Naive thymus-derived CD4-positive, alpha-beta T cell (primary cell): ENCODE measurements at regions not wholly inside any gene's neighbourhood (a gene's known extent, or its start where the extent isn't known, plus 50 kb on each side); places are given as distances from the start of the nearest gene placed in this dataset.

Experiments
- ATAC-seq: fragments of 150-1000 bp; cut with Tn5 transposase; 2 replicates; pipeline ENCODE4 v1.10.0; 2021; ENCODE audit warnings: mild to moderate bottlenecking, moderate library complexity
- CTCF ChIA-PET: fragments of 350-600 bp; sonication (Branson Sonifier 250); formaldehyde crosslinking; loops from one replicate; lab custom pipeline; 2021; ENCODE audit warnings: antibody characterized with exemption; lab: Charles Lee
- POLR2A ChIA-PET: fragments of 350-600 bp; sonication (Branson Sonifier 250); formaldehyde crosslinking; loops from one replicate; lab custom pipeline; 2021; ENCODE audit warnings: antibody characterized with exemption, inconsistent platforms; lab: Charles Lee
- DNase-seq, 9 donors: peaks; one replicate each; pipeline versions ENCODE4 v3.0.0 to v3.0.0-alpha.2; 2020 to 2022; ENCODE audit warnings: mixed read lengths in 1 of 9
- H3K27ac ChIP-seq: one replicate; pipeline ENCODE4 v1.7.0; 2013; ENCODE audit warnings: mild to moderate bottlenecking, low read depth, low read length, moderate library complexity
- H3K27me3 ChIP-seq, 2 donors: one replicate each; pipeline ENCODE4 v1.7.0; 2013; ENCODE audit warnings: low read length in 2 of 2, mild to moderate bottlenecking in 2 of 2, moderate library complexity in 2 of 2; ENCODE audit not compliant: control insufficient read depth in 2 of 2, insufficient read depth in 2 of 2
- H3K36me3 ChIP-seq, 3 experiments: 1 replicate in 2 of 3; 2 replicates in 1 of 3; pipeline ENCODE4 v1.7.0; 2013; ENCODE audit warnings: low read length in 3 of 3, mild to moderate bottlenecking in 3 of 3, moderate library complexity in 1 of 3; ENCODE audit not compliant: insufficient read depth in 3 of 3, control insufficient read depth in 2 of 3
- H3K4me1 ChIP-seq, 2 donors: one replicate each; pipeline ENCODE4 v1.7.0; 2013; ENCODE audit warnings: low read length in 2 of 2, mild to moderate bottlenecking in 2 of 2, moderate library complexity in 1 of 2; ENCODE audit not compliant: control insufficient read depth in 2 of 2, insufficient read depth in 2 of 2
- H3K4me3 ChIP-seq: 2 replicates; pipeline ENCODE4 v1.7.0; 2013; ENCODE audit warnings: mild to moderate bottlenecking, low read length
- H3K9me3 ChIP-seq, 3 experiments: 1 replicate in 2 of 3; 2 replicates in 1 of 3; pipeline ENCODE4 v1.7.0; 2013; ENCODE audit warnings: low read length in 3 of 3; ENCODE audit not compliant: control insufficient read depth in 2 of 3
- H3K27ac Mint-ChIP-seq, 9 donors: one replicate each; pipeline ENCODE4 v1.8.0; 2020 to 2022; ENCODE audit warnings: mixed read lengths in 9 of 9, mild to moderate bottlenecking in 8 of 9, moderate library complexity in 5 of 9, inconsistent platforms in 2 of 9
- H3K27me3 Mint-ChIP-seq, 5 donors: one replicate each; pipeline ENCODE4 v1.8.0; 2021 to 2022; ENCODE audit warnings: mixed read lengths in 5 of 5, mild to moderate bottlenecking in 1 of 5
- H3K36me3 Mint-ChIP-seq, 5 donors: one replicate each; pipeline ENCODE4 v1.8.0; 2020 to 2022; ENCODE audit warnings: mixed read lengths in 5 of 5, mild to moderate bottlenecking in 3 of 5, inconsistent platforms in 1 of 5
- H3K4me1 Mint-ChIP-seq, 7 donors: one replicate each; pipeline ENCODE4 v1.8.0; 2020 to 2022; ENCODE audit warnings: mixed read lengths in 7 of 7, mild to moderate bottlenecking in 3 of 7, inconsistent platforms in 1 of 7
- H3K4me3 Mint-ChIP-seq, 10 donors: one replicate each; pipeline ENCODE4 v1.8.0; 2020 to 2022; ENCODE audit warnings: mild to moderate bottlenecking in 10 of 10, mixed read lengths in 10 of 10, moderate library complexity in 6 of 10, inconsistent platforms in 2 of 10
- H3K9me3 Mint-ChIP-seq, 11 donors: one replicate each; pipeline ENCODE4 v1.8.0; 2020 to 2022; ENCODE audit warnings: mixed read lengths in 11 of 11, mild to moderate bottlenecking in 4 of 11, inconsistent platforms in 1 of 11, moderate library complexity in 1 of 11
- intact Hi-C, 2 donors: fragments of 100-400 bp; cut with micrococcal nuclease; formaldehyde crosslinking; loops; one replicate each; pipeline ENCODE4 v1.15.1; 2023

- Mint-ChIP-seq H3K4me1 (peaks cover 0 to 10% (median 0%) of the 10 kb centered on the region in 7 donors), H3K4me3 (no peak overlapping the region), H3K9me3 (peaks cover 0 to 3% (median 0%) of the 10 kb centered on the region in 11 donors), H3K27ac (no peak overlapping the region), H3K36me3 (no peaks in the 10 kb centered on the region), H3K27me3 (peaks cover 0 to 22% (median 5%) of the 10 kb centered on the region in 5 donors)
- ChIA-PET CTCF (no interaction called here), POLR2A (no interaction called here)
- no peaks in the 10 kb centered on the region for H3K4me1 ChIP-seq
- H3K36me3 ChIP-seq: no peaks in the 10 kb centered on the region
- no peak overlapping the region for H3K4me3 ChIP-seq
- no peak overlapping the region for H3K27ac ChIP-seq
- intact Hi-C loops: no loop called here
- no peak for DNase-seq
- H3K27me3 ChIP-seq: no peaks in the 10 kb centered on the region
- no peaks in the 10 kb centered on the region for H3K9me3 ChIP-seq
- no peak for ATAC-seq
These were observed 717.8 kb downstream of the EPM2A start for GRCh38 chr6:145017516-145017915.

- H3K36me3 ChIP-seq: no peaks in the 10 kb centered on the region
- no peaks in the 10 kb centered on the region for H3K9me3 ChIP-seq
- Mint-ChIP-seq H3K9me3 (peaks cover 0 to 3% (median 0%) of the 10 kb centered on the region in 11 donors), H3K4me1 (peaks cover 0 to 10% (median 0%) of the 10 kb centered on the region in 7 donors), H3K27me3 (peaks cover 0 to 23% (median 5%) of the 10 kb centered on the region in 5 donors), H3K36me3 (no peaks in the 10 kb centered on the region), H3K4me3 (no peak overlapping the region), H3K27ac (no peak overlapping the region)
- intact Hi-C loops: no loop called here
- no peaks in the 10 kb centered on the region for H3K27me3 ChIP-seq
- CTCF ChIA-PET: no interaction called here
- H3K4me1 ChIP-seq: no peaks in the 10 kb centered on the region
- DNase-seq (no peak), ATAC-seq (no peak)
- POLR2A ChIA-PET: no interaction called here
- H3K27ac ChIP-seq: no peak overlapping the region
- no peak overlapping the region for H3K4me3 ChIP-seq
These were observed 717.3 kb downstream of the EPM2A start for GRCh38 chr6:145018027-145018426.

- no peaks in the 10 kb centered on the region for H3K4me1 ChIP-seq
- H3K36me3 ChIP-seq: no peaks in the 10 kb centered on the region
- Mint-ChIP-seq H3K9me3 (peaks cover 0 to 3% (median 0%) of the 10 kb centered on the region in 11 donors), H3K4me3 (no peak overlapping the region), H3K36me3 (no peaks in the 10 kb centered on the region), H3K27ac (no peak overlapping the region), H3K27me3 (peaks cover 0 to 23% (median 3%) of the 10 kb centered on the region in 5 donors), H3K4me1 (peaks cover 0 to 10% (median 0%) of the 10 kb centered on the region in 7 donors)
- no peaks in the 10 kb centered on the region for H3K27me3 ChIP-seq
- no peaks in the 10 kb centered on the region for H3K9me3 ChIP-seq
- POLR2A ChIA-PET: no interaction called here
- CTCF ChIA-PET: no interaction called here
- H3K4me3 ChIP-seq: no peak overlapping the region
- intact Hi-C loops: loop anchor here in 1 of 2 donors (10.0 kb wide), 1 partner anchor 915 kb away; no protein-coding TSS in a partner anchor
- DNase-seq (no peak), ATAC-seq (no peak)
- H3K27ac ChIP-seq: no peak overlapping the region
These were observed 715.2 kb downstream of the EPM2A start for GRCh38 chr6:145020114-145020513.

GRCh38 chr6:145020543-145020942 is 714.8 kb downstream of the EPM2A start:
- H3K9me3 Mint-ChIP-seq: peaks cover 0 to 3% (median 0%) of the 10 kb centered on the region in 11 donors
- ChIA-PET POLR2A (no interaction called here), CTCF (no interaction called here)
- H3K27me3 Mint-ChIP-seq: peaks cover 0 to 23% (median 3%) of the 10 kb centered on the region in 5 donors
- Histone ChIP-seq H3K27ac (no peak overlapping the region), H3K9me3 (no peaks in the 10 kb centered on the region), H3K36me3 (no peaks in the 10 kb centered on the region), H3K4me3 (no peak overlapping the region), H3K27me3 (no peaks in the 10 kb centered on the region), H3K4me1 (no peaks in the 10 kb centered on the region)
- no peaks in the 10 kb centered on the region for H3K36me3 Mint-ChIP-seq
- DNase-seq (no peak), ATAC-seq (no peak)
- intact Hi-C loops: loop anchor here in 1 of 2 donors (10.0 kb wide), 1 partner anchor 916 kb away; no protein-coding TSS in a partner anchor
- no peak overlapping the region for H3K27ac Mint-ChIP-seq
- peaks cover 0 to 10% (median 0%) of the 10 kb centered on the region in 7 donors for H3K4me1 Mint-ChIP-seq
- H3K4me3 Mint-ChIP-seq: no peak overlapping the region

GRCh38 chr6:145022199-145022796 is 713.0 kb downstream of the EPM2A start:
- Mint-ChIP-seq H3K27ac (no peak overlapping the region), H3K27me3 (peaks cover 3 to 30% (median 10%) of the 10 kb centered on the region in 5 donors), H3K4me3 (no peak overlapping the region), H3K9me3 (no peaks in the 10 kb centered on the region), H3K4me1 (peaks cover 0 to 5% (median 0%) of the 10 kb centered on the region in 7 donors), H3K36me3 (no peaks in the 10 kb centered on the region)
- DNase-seq: no peak
- ChIA-PET CTCF (no interaction called here), POLR2A (no interaction called here)
- no peaks in the 10 kb centered on the region for H3K9me3 ChIP-seq
- intact Hi-C loops: loop anchor here in 1 of 2 donors (10.0 kb wide), 1 partner anchor 917 kb away; no protein-coding TSS in a partner anchor
- no peaks in the 10 kb centered on the region for H3K36me3 ChIP-seq
- H3K27me3 ChIP-seq: no peaks in the 10 kb centered on the region
- H3K27ac ChIP-seq: no peak overlapping the region
- no peaks in the 10 kb centered on the region for H3K4me1 ChIP-seq
- no peak overlapping the region for H3K4me3 ChIP-seq
- no peak for ATAC-seq

GRCh38 chr6:145023116-145023726 is 712.1 kb downstream of the EPM2A start:
- H3K27me3 Mint-ChIP-seq: peaks cover 7 to 37% (median 15%) of the 10 kb centered on the region in 5 donors
- ATAC-seq: no peak
- Histone ChIP-seq H3K4me1 (no peaks in the 10 kb centered on the region), H3K27ac (no peak overlapping the region), H3K27me3 (no peaks in the 10 kb centered on the region), H3K4me3 (no peak overlapping the region), H3K36me3 (no peaks in the 10 kb centered on the region), H3K9me3 (no peaks in the 10 kb centered on the region)
- no peaks in the 10 kb centered on the region for H3K36me3 Mint-ChIP-seq
- H3K4me3 Mint-ChIP-seq: no peak overlapping the region
- ChIA-PET CTCF (no interaction called here), POLR2A (no interaction called here)
- no peaks in the 10 kb centered on the region for H3K9me3 Mint-ChIP-seq
- peaks cover 0 to 3% (median 0%) of the 10 kb centered on the region in 7 donors for H3K4me1 Mint-ChIP-seq
- H3K27ac Mint-ChIP-seq: no peak overlapping the region
- no peak for DNase-seq
- intact Hi-C loops: loop anchor here in 1 of 2 donors (10.0 kb wide), 1 partner anchor 918 kb away; no protein-coding TSS in a partner anchor
